H1 (cell line): ENCODE measurements at regions not wholly inside any gene's neighbourhood (a gene's known extent, or its start where the extent isn't known, plus 50 kb on each side); places are given as distances from the start of the nearest gene placed in this dataset.

Experiments used
- ATF2 ChIP-seq: IDR thresholded peaks from 2 replicates; pipeline ENCODE4 v1.6.1; 2012; ENCODE audit warnings: low read length, inconsistent platforms
- ATF3 ChIP-seq: IDR thresholded peaks from 2 replicates; pipeline ENCODE4 v1.6.1; 2011; ENCODE audit warnings: low read depth, mild to moderate bottlenecking, low read length; ENCODE audit not compliant: insufficient read depth
- CTCF ChIP-seq, 3 experiments: IDR thresholded peaks; 1 replicate in 2 of 3; 2 replicates in 1 of 3; pipeline versions ENCODE4 v1.5.1 to v1.6.1; 2011; ENCODE audit warnings: low read length in 3 of 3, mild to moderate bottlenecking in 3 of 3, inconsistent platforms in 2 of 3, low read depth in 1 of 3, moderate library complexity in 1 of 3; ENCODE audit not compliant: insufficient read depth in 1 of 3; ENCODE audit errors: control extremely low read depth in 1 of 3
- EZH2 ChIP-seq: fragments of 200-600 bp; sonication (generic); IDR thresholded peaks from 2 replicates; pipeline ENCODE4 v1.7.1; 2012; ENCODE audit warnings: low read depth, mild to moderate bottlenecking, moderate library complexity, low read length, inconsistent platforms; ENCODE audit not compliant: severe bottlenecking
- JUN ChIP-seq: IDR thresholded peaks from 2 replicates; pipeline ENCODE4 v1.6.1; 2011; ENCODE audit warnings: low read depth, mild to moderate bottlenecking, improper control_type of control experiment, low read length
- JUND ChIP-seq: IDR thresholded peaks from 2 replicates; pipeline ENCODE4 v1.6.1; 2011; ENCODE audit warnings: mild to moderate bottlenecking, improper control_type of control experiment, low read length
- POLR2A ChIP-seq, 2 experiments: IDR thresholded peaks; 1 replicate in 1 of 2; 2 replicates in 1 of 2; pipeline ENCODE4 v1.6.1; 2011; ENCODE audit warnings: low read depth in 2 of 2, low read length in 2 of 2, mild to moderate bottlenecking in 2 of 2; ENCODE audit errors: control extremely low read depth in 1 of 2
- POLR2AphosphoS5 ChIP-seq: IDR thresholded peaks from 2 replicates; pipeline ENCODE4 v1.6.1; 2011; ENCODE audit warnings: low read depth, low read length
- SIN3A ChIP-seq, 2 experiments: IDR thresholded peaks in 1 of 2; conservative IDR thresholded peaks in 1 of 2; 2 replicates each; pipeline ENCODE4 v1.6.1; 2011 to 2012; ENCODE audit warnings: low read length in 2 of 2, improper control_type of control experiment in 1 of 2, low read depth in 1 of 2, mild to moderate bottlenecking in 1 of 2
- SRF ChIP-seq: IDR thresholded peaks from 2 replicates; pipeline ENCODE4 v1.6.1; 2011; ENCODE audit warnings: mild to moderate bottlenecking, low read depth, low read length, moderate library complexity
- SUZ12 ChIP-seq: fragments of 200-600 bp; sonication (generic); IDR thresholded peaks from 2 replicates; pipeline ENCODE4 v1.6.1; 2012; ENCODE audit warnings: mild to moderate bottlenecking, inconsistent platforms, low read length, moderate library complexity, mixed read lengths
- TAF7 ChIP-seq: optimal IDR thresholded peaks from 2 replicates; pipeline ENCODE3; 2011; ENCODE audit warnings: low read depth, mild to moderate bottlenecking, inconsistent platforms, low read length, moderate library complexity, borderline replicate concordance

- TF ChIP-seq CTCF (IDR thresholded peaks at IDR 0.05; ENCODE audit: control extremely low read depth in 1 of 3, insufficient read depth in 1 of 3, low read depth in 1 of 3, low read length in 3 of 3) (no peak), JUND (no peak), SRF (no peak), SUZ12 (no peak), SIN3A (conservative IDR thresholded peaks at IDR 0.05 in 1 of 2, IDR thresholded peaks at IDR 0.05 in 1 of 2; ENCODE audit: low read depth in 1 of 2, low read length in 2 of 2) (no peak), POLR2A (IDR thresholded peaks at IDR 0.05; ENCODE audit: control extremely low read depth in 1 of 2, low read depth in 2 of 2, low read length in 2 of 2) (no peak), JUN (no peak), EZH2 (no peak), POLR2AphosphoS5 (no peak), TAF7 (no peak), ATF2 (no peak), ATF3 (no peak)
Measured at GRCh38 chr18:11268153-11268552, 118.8 kb upstream of the PIEZO2 start.
